ENCODE measurements at regions not wholly inside any gene's neighbourhood (a gene's known extent, or its start where the extent isn't known, plus 50 kb on each side); places are given as distances from the start of the nearest gene placed in this dataset.

DNA sequence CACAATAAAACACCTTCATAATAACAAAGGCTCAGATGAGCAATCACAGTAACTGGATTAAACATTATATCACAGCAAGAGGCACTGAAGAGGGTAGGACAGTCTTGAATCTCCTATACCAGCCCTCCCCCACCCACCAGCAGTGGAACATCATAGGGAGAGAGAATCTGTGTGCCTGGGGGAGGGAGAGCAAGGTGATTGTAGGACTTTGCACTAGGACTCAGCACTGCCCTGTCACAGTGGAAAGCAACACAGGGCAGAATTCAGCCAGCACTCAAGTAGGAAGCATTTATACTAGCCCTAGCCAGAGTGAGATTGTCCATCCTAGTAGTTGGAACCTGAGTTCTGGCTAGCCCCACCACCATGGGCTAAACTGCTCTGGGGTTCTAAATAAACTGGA, 400.2 kb downstream of the HAO1 start:
- Histone ChIP-seq H2AK9ac (replicated peaks; ENCODE audit: low read depth, low read length, poor library complexity) (no peak overlapping the region), H4K20me1 (ENCODE audit: insufficient read depth, low read length) (no peaks in the 10 kb centered on the region), H3K27me3 (ENCODE audit: control insufficient read depth, insufficient read depth, low read length) (no peaks in the 10 kb centered on the region), H3K56ac (ENCODE audit: extremely low read depth, insufficient read depth, low read length) (no peak overlapping the region), H3K79me1 (ENCODE audit: low read depth in 1 of 2, low read length in 2 of 2) (no peaks in the 10 kb centered on the region), H2BK15ac (ENCODE audit: low read depth, low read length) (no peak overlapping the region), H4K8ac (ENCODE audit: low read depth in 2 of 2, low read length in 2 of 2) (no peak overlapping the region), H3K4me2 (ENCODE audit: low read depth, low read length) (no peak overlapping the region), H3K4ac (ENCODE audit: low read depth, low read length) (no peak overlapping the region), H2BK5ac (ENCODE audit: low read depth, low read length, poor library complexity, severe bottlenecking) (no peak overlapping the region), H2BK120ac (ENCODE audit: low read depth, low read length) (no peak overlapping the region), H3K9me1 (ENCODE audit: insufficient read depth, low read length) (no peaks in the 10 kb centered on the region), H3K27ac (ENCODE audit: insufficient read depth, low read length) (no peak overlapping the region), H4K5ac (ENCODE audit: low read depth, low read length) (no peak overlapping the region), H2AFZ (replicated peaks; ENCODE audit: low read length, poor library complexity) (no peak overlapping the region), H3K36me3 (ENCODE audit: control insufficient read depth, insufficient read depth, low read length) (no peaks in the 10 kb centered on the region), H3K18ac (ENCODE audit: low read depth, low read length) (no peak overlapping the region), H4K91ac (ENCODE audit: insufficient read depth, low read depth, low read length) (no peak overlapping the region), H3K9me3 (ENCODE audit: control insufficient read depth, insufficient read depth, low read length) (no peaks in the 10 kb centered on the region; the same call in 1 of the 2 replicates), H3K14ac (replicated peaks; ENCODE audit: low read depth, low read length) (no peak overlapping the region), H3K23ac (ENCODE audit: low read depth, low read length) (no peak overlapping the region), H2AK5ac (ENCODE audit: low read depth, low read length) (no peak overlapping the region), H2BK20ac (ENCODE audit: low read depth, low read length) (no peak overlapping the region), H3K9ac (ENCODE audit: low read depth, low read length) (no peak overlapping the region), H3K4me1 (ENCODE audit: control insufficient read depth, insufficient read depth, low read length) (no peaks in the 10 kb centered on the region), H3K4me3 (ENCODE audit: insufficient read depth, low read depth, low read length) (no peak overlapping the region)
- intact Hi-C loops (cut with micrococcal nuclease) (no loop called here), in situ Hi-C loops (cut with MboI; ENCODE audit: low sequenced_read_pairs) (no loop called here), dilution Hi-C loops (cut with HindIII; ENCODE audit: low sequenced_read_pairs, unreplicated experiment) (no loop called here)
- no peak for TF ChIP-seq RAD21 (IDR thresholded peaks at IDR 0.05; ENCODE audit: low read length)
- TF ChIP-seq, protein P1, sequence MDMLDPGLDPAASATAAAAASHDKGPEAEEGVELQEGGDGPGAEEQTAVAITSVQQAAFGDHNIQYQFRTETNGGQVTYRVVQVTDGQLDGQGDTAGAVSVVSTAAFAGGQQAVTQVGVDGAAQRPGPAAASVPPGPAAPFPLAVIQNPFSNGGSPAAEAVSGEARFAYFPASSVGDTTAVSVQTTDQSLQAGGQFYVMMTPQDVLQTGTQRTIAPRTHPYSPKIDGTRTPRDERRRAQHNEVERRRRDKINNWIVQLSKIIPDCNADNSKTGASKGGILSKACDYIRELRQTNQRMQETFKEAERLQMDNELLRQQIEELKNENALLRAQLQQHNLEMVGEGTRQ (IDR thresholded peaks at IDR 0.05; ENCODE audit: low read depth, low read length) = no peak
- TF ChIP-seq BHLHE40 (IDR thresholded peaks at IDR 0.05; ENCODE audit: low read depth, low read length) = no peak
- no peak for TF ChIP-seq MXI1 (IDR thresholded peaks at IDR 0.05; ENCODE audit: borderline replicate concordance, low read depth, low read length)
- TF ChIP-seq, protein P2, sequence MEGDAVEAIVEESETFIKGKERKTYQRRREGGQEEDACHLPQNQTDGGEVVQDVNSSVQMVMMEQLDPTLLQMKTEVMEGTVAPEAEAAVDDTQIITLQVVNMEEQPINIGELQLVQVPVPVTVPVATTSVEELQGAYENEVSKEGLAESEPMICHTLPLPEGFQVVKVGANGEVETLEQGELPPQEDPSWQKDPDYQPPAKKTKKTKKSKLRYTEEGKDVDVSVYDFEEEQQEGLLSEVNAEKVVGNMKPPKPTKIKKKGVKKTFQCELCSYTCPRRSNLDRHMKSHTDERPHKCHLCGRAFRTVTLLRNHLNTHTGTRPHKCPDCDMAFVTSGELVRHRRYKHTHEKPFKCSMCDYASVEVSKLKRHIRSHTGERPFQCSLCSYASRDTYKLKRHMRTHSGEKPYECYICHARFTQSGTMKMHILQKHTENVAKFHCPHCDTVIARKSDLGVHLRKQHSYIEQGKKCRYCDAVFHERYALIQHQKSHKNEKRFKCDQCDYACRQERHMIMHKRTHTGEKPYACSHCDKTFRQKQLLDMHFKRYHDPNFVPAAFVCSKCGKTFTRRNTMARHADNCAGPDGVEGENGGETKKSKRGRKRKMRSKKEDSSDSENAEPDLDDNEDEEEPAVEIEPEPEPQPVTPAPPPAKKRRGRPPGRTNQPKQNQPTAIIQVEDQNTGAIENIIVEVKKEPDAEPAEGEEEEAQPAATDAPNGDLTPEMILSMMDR (conservative IDR thresholded peaks at IDR 0.05; ENCODE audit: low read depth, low read length) = no peak
- TF ChIP-seq CEBPB (IDR thresholded peaks at IDR 0.05; ENCODE audit: low read depth, low read length) = no peak
- TF ChIP-seq, protein P3, sequence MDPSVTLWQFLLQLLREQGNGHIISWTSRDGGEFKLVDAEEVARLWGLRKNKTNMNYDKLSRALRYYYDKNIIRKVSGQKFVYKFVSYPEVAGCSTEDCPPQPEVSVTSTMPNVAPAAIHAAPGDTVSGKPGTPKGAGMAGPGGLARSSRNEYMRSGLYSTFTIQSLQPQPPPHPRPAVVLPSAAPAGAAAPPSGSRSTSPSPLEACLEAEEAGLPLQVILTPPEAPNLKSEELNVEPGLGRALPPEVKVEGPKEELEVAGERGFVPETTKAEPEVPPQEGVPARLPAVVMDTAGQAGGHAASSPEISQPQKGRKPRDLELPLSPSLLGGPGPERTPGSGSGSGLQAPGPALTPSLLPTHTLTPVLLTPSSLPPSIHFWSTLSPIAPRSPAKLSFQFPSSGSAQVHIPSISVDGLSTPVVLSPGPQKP (IDR thresholded peaks at IDR 0.05; ENCODE audit: borderline replicate concordance, low read depth, low read length) = no peak
- TF ChIP-seq SMC3 (IDR thresholded peaks at IDR 0.05; ENCODE audit: low read depth, low read length) = no peak
- TF ChIP-seq POLR2A (IDR thresholded peaks at IDR 0.05; ENCODE audit: low read depth, low read length) = no peak
- TF ChIP-seq NFE2L2 (IDR thresholded peaks at IDR 0.05; ENCODE audit: low read depth, low read length) = no peak
- no peak for TF ChIP-seq FOS (IDR thresholded peaks at IDR 0.05; ENCODE audit: low read depth, low read length)
- no peak for TF ChIP-seq MAFK (IDR thresholded peaks at IDR 0.05; ENCODE audit: low read depth, low read length)
- no peak for TF ChIP-seq CHD1 (IDR thresholded peaks at IDR 0.05; ENCODE audit: low read depth, low read length)
- TF ChIP-seq MAZ (IDR thresholded peaks at IDR 0.05; ENCODE audit: borderline replicate concordance, low read depth, low read length) = no peak
- no peak for TF ChIP-seq RCOR1 (IDR thresholded peaks at IDR 0.05; ENCODE audit: insufficient replicate concordance, low read length)
- no peak for TF ChIP-seq RFX5 (IDR thresholded peaks at IDR 0.05; ENCODE audit: low read depth, low read length)
- ATAC-seq (ENCODE audit: low read depth) (no peak), DNase-seq (no peak)
- ChIA-PET POLR2A (ENCODE audit: unreplicated experiment) (no interaction called here), CTCF (no interaction called here)
- BruUV-seq (replicated peaks) = no TSS peak
